ENCODE measurements at regions not wholly inside any gene's neighbourhood (a gene's known extent, or its start where the extent isn't known, plus 50 kb on each side); places are given as distances from the start of the nearest gene placed in this dataset.

DNA sequence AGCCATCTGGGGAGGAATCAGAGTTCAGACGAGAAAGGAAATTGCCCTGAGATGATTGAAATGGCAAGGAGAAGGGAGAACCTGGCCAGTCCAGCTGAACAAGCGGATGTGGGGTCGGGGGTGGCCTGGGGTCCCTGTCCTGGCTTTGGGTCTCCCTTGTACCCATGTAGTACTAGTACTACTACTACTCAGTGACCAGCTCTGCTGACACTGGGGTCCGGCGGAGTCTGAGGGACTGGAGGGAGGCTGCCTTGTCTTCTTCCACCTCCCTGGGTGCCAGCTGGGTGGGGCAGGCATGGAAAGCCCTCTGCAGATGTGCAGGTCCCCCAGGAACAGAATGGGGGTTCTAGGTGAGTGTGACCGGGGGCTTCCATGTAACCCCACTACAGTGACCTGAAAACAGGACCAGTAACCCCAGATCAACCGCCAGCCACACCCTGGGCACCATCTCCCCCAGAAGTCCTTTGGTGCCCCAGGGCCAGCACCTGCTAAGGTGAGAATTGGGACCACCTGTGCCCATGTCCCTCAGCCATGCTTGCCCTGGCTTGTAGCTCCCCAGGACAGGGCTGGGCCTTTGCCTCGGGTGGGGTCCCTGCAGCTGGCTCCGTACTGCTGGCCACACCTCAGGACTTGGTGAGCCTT is 89.1 kb upstream of the COL5A1 start:
- peak overlapping the region; percentile 86 for H2BK20ac ChIP-seq (ENCODE audit: low read depth, low read length)
- ChIA-PET CTCF (no interaction called here), POLR2A (ENCODE audit: unreplicated experiment) (no interaction called here)
- no peaks in the 10 kb centered on the region for H3K27me3 ChIP-seq (ENCODE audit: control insufficient read depth, insufficient read depth, low read length)
- no peaks in the 10 kb centered on the region for H3K36me3 ChIP-seq (ENCODE audit: control insufficient read depth, insufficient read depth, low read length)
- H3K23ac ChIP-seq (ENCODE audit: low read depth, low read length) = peak overlapping the region; percentile 31; the same call in 1 of the 2 replicates
- H3K9me3 ChIP-seq (ENCODE audit: control insufficient read depth, insufficient read depth, low read length) = no peaks in the 10 kb centered on the region
- 64% methylated on average over 3 of the region's 9 CpGs; no CpG with 5 or more reads in 1 of the 2 experiments for WGBS, 2 experiments (ENCODE audit: extremely low coverage in 2 of 2, insufficient read length in 1 of 2)
- H2BK120ac ChIP-seq (ENCODE audit: low read depth, low read length) = peak overlapping the region; percentile 97
- dilution Hi-C loops (cut with HindIII; ENCODE audit: low sequenced_read_pairs, unreplicated experiment) = no loop called here
- peaks cover 32% of the 10 kb centered on the region for H3K4me1 ChIP-seq (ENCODE audit: control insufficient read depth, insufficient read depth, low read length)
- peak overlapping the region; percentile 83; the same call in 2 of the 3 replicates for H2BK15ac ChIP-seq (ENCODE audit: low read depth, low read length)
- no peak for ATAC-seq (ENCODE audit: low read depth)
- H3K9ac ChIP-seq (ENCODE audit: low read depth, low read length) = 0 out of 2 replicates have a peak overlapping the region, but pooled peaks have one; percentile 51
- no peak for DNase-seq
- H3K79me1 ChIP-seq (ENCODE audit: low read depth in 1 of 2, low read length in 2 of 2) = no peaks in the 10 kb centered on the region
- no peaks in the 10 kb centered on the region; the same call in 1 of the 2 replicates for H4K20me1 ChIP-seq (ENCODE audit: insufficient read depth, low read length)
- H4K5ac ChIP-seq (ENCODE audit: low read depth, low read length) = peak overlapping the region; percentile 34
- H4K91ac ChIP-seq (ENCODE audit: insufficient read depth, low read depth, low read length) = peak overlapping the region; percentile 93
- peak overlapping the region; percentile 46 to 96 for H4K8ac ChIP-seq (ENCODE audit: low read depth in 2 of 2, low read length in 2 of 2)
- peak overlapping the region; percentile 89 for H2AK9ac ChIP-seq (replicated peaks; ENCODE audit: low read depth, low read length, poor library complexity)
- H3K14ac ChIP-seq (replicated peaks; ENCODE audit: low read depth, low read length) = peak overlapping the region; percentile 72
- peak overlapping the region; percentile 43 for H2BK5ac ChIP-seq (ENCODE audit: low read depth, low read length, poor library complexity, severe bottlenecking)
- H2AFZ ChIP-seq (replicated peaks; ENCODE audit: low read length, poor library complexity) = peak overlapping the region; percentile 89
- BruUV-seq (replicated peaks) = no TSS peak
- peak overlapping the region; percentile 86 for H3K4ac ChIP-seq (ENCODE audit: low read depth, low read length)
- in situ Hi-C loops (cut with MboI; ENCODE audit: low sequenced_read_pairs) = no loop called here
- H2AK5ac ChIP-seq (ENCODE audit: low read depth, low read length) = peak overlapping the region; percentile 88
- H3K4me2 ChIP-seq (ENCODE audit: low read depth, low read length) = peak overlapping the region; percentile 2; the same call in 1 of the 2 replicates
- H3K9me1 ChIP-seq (ENCODE audit: insufficient read depth, low read length) = peaks cover 11% of the 10 kb centered on the region; the same call in 1 of the 2 replicates
- peak overlapping the region; percentile 2 for H3K27ac ChIP-seq (ENCODE audit: insufficient read depth, low read length)
- intact Hi-C loops (cut with micrococcal nuclease) = loop anchor here (5.0 kb wide), 1 partner anchor 90 kb away; the partner anchor contains the start of gene COL5A1
- peak overlapping the region; percentile 51; the same call in 1 of the 2 replicates for H3K56ac ChIP-seq (ENCODE audit: extremely low read depth, insufficient read depth, low read length)
- peak overlapping the region; percentile 82 for H3K18ac ChIP-seq (ENCODE audit: low read depth, low read length)
- no peak overlapping the region for H3K4me3 ChIP-seq (ENCODE audit: insufficient read depth, low read depth, low read length)
- TF ChIP-seq CEBPB (IDR thresholded peaks at IDR 0.05; ENCODE audit: low read depth, low read length) = no peak
- TF ChIP-seq BHLHE40 (IDR thresholded peaks at IDR 0.05; ENCODE audit: low read depth, low read length) = no peak
- TF ChIP-seq RCOR1 (IDR thresholded peaks at IDR 0.05; ENCODE audit: insufficient replicate concordance, low read length) = no peak
- TF ChIP-seq, protein P1, sequence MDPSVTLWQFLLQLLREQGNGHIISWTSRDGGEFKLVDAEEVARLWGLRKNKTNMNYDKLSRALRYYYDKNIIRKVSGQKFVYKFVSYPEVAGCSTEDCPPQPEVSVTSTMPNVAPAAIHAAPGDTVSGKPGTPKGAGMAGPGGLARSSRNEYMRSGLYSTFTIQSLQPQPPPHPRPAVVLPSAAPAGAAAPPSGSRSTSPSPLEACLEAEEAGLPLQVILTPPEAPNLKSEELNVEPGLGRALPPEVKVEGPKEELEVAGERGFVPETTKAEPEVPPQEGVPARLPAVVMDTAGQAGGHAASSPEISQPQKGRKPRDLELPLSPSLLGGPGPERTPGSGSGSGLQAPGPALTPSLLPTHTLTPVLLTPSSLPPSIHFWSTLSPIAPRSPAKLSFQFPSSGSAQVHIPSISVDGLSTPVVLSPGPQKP (IDR thresholded peaks at IDR 0.05; ENCODE audit: borderline replicate concordance, low read depth, low read length) = no peak
- TF ChIP-seq POLR2A (IDR thresholded peaks at IDR 0.05; ENCODE audit: low read depth, low read length) = no peak
- no peak for TF ChIP-seq MAFK (IDR thresholded peaks at IDR 0.05; ENCODE audit: low read depth, low read length)
- no peak for TF ChIP-seq FOS (IDR thresholded peaks at IDR 0.05; ENCODE audit: low read depth, low read length)
- TF ChIP-seq SMC3 (IDR thresholded peaks at IDR 0.05; ENCODE audit: low read depth, low read length) = no peak
- no peak for TF ChIP-seq MXI1 (IDR thresholded peaks at IDR 0.05; ENCODE audit: borderline replicate concordance, low read depth, low read length)
- no peak for TF ChIP-seq RAD21 (IDR thresholded peaks at IDR 0.05; ENCODE audit: low read length)
- no peak for TF ChIP-seq RFX5 (IDR thresholded peaks at IDR 0.05; ENCODE audit: low read depth, low read length)
- TF ChIP-seq NFE2L2 (IDR thresholded peaks at IDR 0.05; ENCODE audit: low read depth, low read length) = no peak
- TF ChIP-seq, protein P2, sequence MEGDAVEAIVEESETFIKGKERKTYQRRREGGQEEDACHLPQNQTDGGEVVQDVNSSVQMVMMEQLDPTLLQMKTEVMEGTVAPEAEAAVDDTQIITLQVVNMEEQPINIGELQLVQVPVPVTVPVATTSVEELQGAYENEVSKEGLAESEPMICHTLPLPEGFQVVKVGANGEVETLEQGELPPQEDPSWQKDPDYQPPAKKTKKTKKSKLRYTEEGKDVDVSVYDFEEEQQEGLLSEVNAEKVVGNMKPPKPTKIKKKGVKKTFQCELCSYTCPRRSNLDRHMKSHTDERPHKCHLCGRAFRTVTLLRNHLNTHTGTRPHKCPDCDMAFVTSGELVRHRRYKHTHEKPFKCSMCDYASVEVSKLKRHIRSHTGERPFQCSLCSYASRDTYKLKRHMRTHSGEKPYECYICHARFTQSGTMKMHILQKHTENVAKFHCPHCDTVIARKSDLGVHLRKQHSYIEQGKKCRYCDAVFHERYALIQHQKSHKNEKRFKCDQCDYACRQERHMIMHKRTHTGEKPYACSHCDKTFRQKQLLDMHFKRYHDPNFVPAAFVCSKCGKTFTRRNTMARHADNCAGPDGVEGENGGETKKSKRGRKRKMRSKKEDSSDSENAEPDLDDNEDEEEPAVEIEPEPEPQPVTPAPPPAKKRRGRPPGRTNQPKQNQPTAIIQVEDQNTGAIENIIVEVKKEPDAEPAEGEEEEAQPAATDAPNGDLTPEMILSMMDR (conservative IDR thresholded peaks at IDR 0.05; ENCODE audit: low read depth, low read length) = no peak
- no peak for TF ChIP-seq CHD1 (IDR thresholded peaks at IDR 0.05; ENCODE audit: low read depth, low read length)
- TF ChIP-seq MAZ (IDR thresholded peaks at IDR 0.05; ENCODE audit: borderline replicate concordance, low read depth, low read length) = no peak

Measured in IMR-90 (cell line).